HEK293T (cell line): ENCODE measurements at regions not wholly inside any gene's neighbourhood (a gene's known extent, or its start where the extent isn't known, plus 50 kb on each side); places are given as distances from the start of the nearest gene placed in this dataset.

Experiments
- CTCF ChIA-PET: fragments of 350-600 bp; formaldehyde crosslinking; extraction: SDS; loops from one replicate; lab custom pipeline; 2021; ENCODE audit warnings: antibody characterized with exemption, inconsistent platforms; lab: Yijun Ruan, JAX
- POLR2A ChIA-PET: fragments of 350-600 bp; formaldehyde crosslinking; extraction: SDS; loops from one replicate; lab custom pipeline; 2020; ENCODE audit warnings: antibody characterized with exemption, inconsistent platforms; lab: Yijun Ruan, JAX
- DNase-seq: peaks from one replicate; pipeline ENCODE4 v3.0.0; 2012; ENCODE audit warnings: mixed read lengths; ENCODE audit errors: extremely low spot score
- ARNT ChIP-seq: fragments of 450-650 bp; IDR thresholded peaks from 2 replicates; pipeline ENCODE4 v1.6.1; 2017; ENCODE audit warnings: mild to moderate bottlenecking
- BHLHE40 ChIP-seq: fragments of 450-650 bp; IDR thresholded peaks from 2 replicates; pipeline ENCODE4 v1.6.1; 2016; ENCODE audit warnings: mild to moderate bottlenecking, moderate library complexity, borderline replicate concordance
- CTBP1 ChIP-seq: fragments of 450-650 bp; IDR thresholded peaks from 2 replicates; pipeline ENCODE4 v1.6.1; 2016; ENCODE audit warnings: borderline replicate concordance
- ELF4 ChIP-seq: fragments of 450-650 bp; IDR thresholded peaks from 2 replicates; pipeline ENCODE4 v1.6.1; 2017; ENCODE audit warnings: antibody characterized with exemption
- FOXA1 ChIP-seq: fragments of 450-650 bp; IDR thresholded peaks from 2 replicates; pipeline ENCODE4 v1.6.1; 2016; ENCODE audit warnings: mild to moderate bottlenecking
- FOXK2 ChIP-seq: fragments of 450-650 bp; IDR thresholded peaks from 2 replicates; pipeline ENCODE4 v1.6.1; 2016; ENCODE audit warnings: mild to moderate bottlenecking
- FOXM1 ChIP-seq: fragments of 450-650 bp; IDR thresholded peaks from 2 replicates; pipeline ENCODE4 v1.6.1; 2017; ENCODE audit warnings: mild to moderate bottlenecking, borderline replicate concordance
- HDGF ChIP-seq: fragments of 450-650 bp; IDR thresholded peaks from 2 replicates; pipeline ENCODE4 v1.6.1; 2017; ENCODE audit warnings: antibody characterized with exemption, borderline replicate concordance
- L3MBTL2 ChIP-seq: fragments of 450-650 bp; conservative IDR thresholded peaks from 2 replicates; pipeline ENCODE4 v1.6.1; 2016; ENCODE audit warnings: mild to moderate bottlenecking
- LEF1 ChIP-seq: fragments of 450-650 bp; IDR thresholded peaks from 2 replicates; pipeline ENCODE4 v1.6.1; 2017; ENCODE audit warnings: mild to moderate bottlenecking, borderline replicate concordance
- NFRKB ChIP-seq: fragments of 450-650 bp; IDR thresholded peaks from 2 replicates; pipeline ENCODE4 v1.6.1; 2016; ENCODE audit warnings: mild to moderate bottlenecking, moderate library complexity
- SP1 ChIP-seq: fragments of 450-650 bp; IDR thresholded peaks from 2 replicates; pipeline ENCODE4 v1.6.1; 2017
- SUZ12 ChIP-seq: fragments of 450-650 bp; IDR thresholded peaks from 2 replicates; pipeline ENCODE4 v1.6.1; 2016; ENCODE audit warnings: mild to moderate bottlenecking
- TARDBP ChIP-seq: fragments of 450-650 bp; IDR thresholded peaks from 2 replicates; pipeline ENCODE4 v1.6.1; 2016
- ZNF384 ChIP-seq: fragments of 450-650 bp; IDR thresholded peaks from 2 replicates; pipeline ENCODE4 v1.6.1; 2016
- TF ChIP-seq, protein P1 (sequence below): fragments of 450-650 bp; IDR thresholded peaks from 2 replicates; pipeline ENCODE4 v1.6.1; 2016

DNA sequence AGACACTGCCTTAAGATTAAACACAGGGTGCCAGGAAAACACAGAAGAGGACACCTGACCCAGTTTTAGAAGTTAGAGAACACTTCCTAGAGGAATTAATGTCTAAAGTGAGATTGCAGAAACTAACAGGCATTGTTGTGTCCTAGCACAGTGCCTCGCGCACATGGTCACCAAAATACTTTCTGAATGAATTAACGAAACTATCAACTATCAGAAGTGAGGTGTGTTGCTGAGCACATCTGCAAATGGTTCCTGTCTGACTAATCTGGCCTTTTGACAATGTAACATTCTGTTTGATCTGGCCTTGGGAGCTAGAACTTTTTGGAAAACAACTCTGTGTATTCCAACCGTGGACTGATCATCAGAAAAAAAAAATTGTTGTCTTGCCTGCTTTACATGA lies 556.8 kb upstream of the LCORL start:
- POLR2A ChIA-PET, result no interaction called here
- no peak for DNase-seq
- CTCF ChIA-PET, result interaction anchor here (0.5 kb wide), 1 partner anchor 15 kb away, joined by 6 read pairs; no protein-coding TSS in a partner anchor
- no peak for TF ChIP-seq L3MBTL2
- TF ChIP-seq TARDBP, result no peak
- TF ChIP-seq ZNF384, result no peak
- TF ChIP-seq ELF4, result no peak
- TF ChIP-seq FOXA1, result no peak
- no peak for TF ChIP-seq SP1
- no peak for TF ChIP-seq HDGF
- no peak for TF ChIP-seq NFRKB
- no peak for TF ChIP-seq FOXK2
- no peak for TF ChIP-seq ARNT
- TF ChIP-seq FOXM1, result no peak
- no peak for TF ChIP-seq SUZ12

GRCh38 chr4:18572481-18572880 lies 550.9 kb upstream of the LCORL start:
- no peak for TF ChIP-seq NFRKB
- no peak for TF ChIP-seq SP1
- no peak for TF ChIP-seq ZNF384
- no peak for TF ChIP-seq BHLHE40
- no peak for TF ChIP-seq FOXK2
- no peak for TF ChIP-seq FOXA1
- TF ChIP-seq L3MBTL2, result no peak
- TF ChIP-seq TARDBP, result no peak
- TF ChIP-seq CTBP1, result no peak
- TF ChIP-seq, protein P1, sequence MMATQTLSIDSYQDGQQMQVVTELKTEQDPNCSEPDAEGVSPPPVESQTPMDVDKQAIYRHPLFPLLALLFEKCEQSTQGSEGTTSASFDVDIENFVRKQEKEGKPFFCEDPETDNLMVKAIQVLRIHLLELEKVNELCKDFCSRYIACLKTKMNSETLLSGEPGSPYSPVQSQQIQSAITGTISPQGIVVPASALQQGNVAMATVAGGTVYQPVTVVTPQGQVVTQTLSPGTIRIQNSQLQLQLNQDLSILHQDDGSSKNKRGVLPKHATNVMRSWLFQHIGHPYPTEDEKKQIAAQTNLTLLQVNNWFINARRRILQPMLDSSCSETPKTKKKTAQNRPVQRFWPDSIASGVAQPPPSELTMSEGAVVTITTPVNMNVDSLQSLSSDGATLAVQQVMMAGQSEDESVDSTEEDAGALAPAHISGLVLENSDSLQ, result no peak
- CTCF ChIA-PET, result no interaction called here
- POLR2A ChIA-PET, result no interaction called here

GRCh38 chr4:18571301-18571761 lies 549.8 kb upstream of the LCORL start:
- ChIA-PET POLR2A (no interaction called here), CTCF (no interaction called here)
- TF ChIP-seq, protein P1, result no peak
- TF ChIP-seq BHLHE40 (no peak), FOXK2 (no peak), ZNF384 (no peak), FOXA1 (no peak), TARDBP (no peak)
- DNase-seq, result no peak

More at GRCh38 chr4:18572481-18572880, 550.9 kb upstream of the LCORL start:
- DNase-seq, result no peak

GRCh38 chr4:18570370-18570769 lies 548.8 kb upstream of the LCORL start:
- ChIA-PET POLR2A (no interaction called here), CTCF (no interaction called here)
- TF ChIP-seq ARNT (no peak), FOXA1 (no peak), NFRKB (no peak), CTBP1 (no peak), TARDBP (no peak), LEF1 (no peak), FOXK2 (no peak), L3MBTL2 (no peak), ELF4 (no peak), FOXM1 (no peak), HDGF (no peak), BHLHE40 (no peak), SUZ12 (no peak), SP1 (no peak), ZNF384 (no peak)
- TF ChIP-seq, protein P1, result no peak
- no peak for DNase-seq

DNA sequence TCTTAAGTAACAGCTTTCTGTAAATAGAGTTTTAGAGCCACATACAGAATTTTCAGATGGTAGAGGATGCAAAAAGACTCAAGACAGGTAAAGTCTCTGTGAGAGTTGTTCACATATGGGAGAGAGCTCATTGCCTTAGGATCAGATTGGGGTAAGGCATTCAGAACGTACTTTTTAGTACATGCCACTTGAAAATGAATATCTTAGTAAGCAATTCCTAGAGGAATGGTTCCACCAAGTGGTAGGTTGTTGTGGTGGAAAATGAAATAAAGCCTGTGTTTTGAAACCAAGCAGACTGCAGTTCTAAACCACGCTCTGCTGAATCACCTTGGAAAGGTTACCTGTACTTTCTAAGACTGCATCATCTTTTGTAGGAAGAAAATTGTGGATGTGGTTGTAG lies 547.0 kb upstream of the LCORL start:
- DNase-seq, result no peak

More for the DNA sequence above, 547.0 kb upstream of the LCORL start:
- ChIA-PET POLR2A (no interaction called here), CTCF (interaction anchor here (0.6 kb wide), 1 partner anchor 1244 kb away, joined by 9 read pairs; no protein-coding TSS in a partner anchor)
- TF ChIP-seq HDGF (no peak), ZNF384 (no peak), TARDBP (no peak), FOXK2 (no peak), ARNT (no peak), FOXA1 (no peak), CTBP1 (no peak), SP1 (no peak), NFRKB (no peak), FOXM1 (no peak), ELF4 (no peak)
- TF ChIP-seq, protein P1, result no peak
